Frontal cortex (tissue), 3 donors: ENCODE measurements at regions not wholly inside any gene's neighbourhood (a gene's known extent, or its start where the extent isn't known, plus 50 kb on each side); places are given as distances from the start of the nearest gene placed in this dataset.
"Not testable (repeated sequence)": the region's sequence is repeated elsewhere in the genome, so short reads cannot be mapped to it uniquely, and the experiment has no call there.

Source experiments
- DNase-seq, 2 donors: peaks; one replicate each; pipeline ENCODE4 v3.0.0; 2012; ENCODE audit warnings: low spot score in 2 of 2
- FAIRE-seq: peaks from 2 replicates; lab custom pipeline; 2012; peaks lifted over from hg19 to GRCh38; lab: Jason Lieb, UNC
- donor health status: control.
- donor health status: control.
- donor health status: control.

DNA sequence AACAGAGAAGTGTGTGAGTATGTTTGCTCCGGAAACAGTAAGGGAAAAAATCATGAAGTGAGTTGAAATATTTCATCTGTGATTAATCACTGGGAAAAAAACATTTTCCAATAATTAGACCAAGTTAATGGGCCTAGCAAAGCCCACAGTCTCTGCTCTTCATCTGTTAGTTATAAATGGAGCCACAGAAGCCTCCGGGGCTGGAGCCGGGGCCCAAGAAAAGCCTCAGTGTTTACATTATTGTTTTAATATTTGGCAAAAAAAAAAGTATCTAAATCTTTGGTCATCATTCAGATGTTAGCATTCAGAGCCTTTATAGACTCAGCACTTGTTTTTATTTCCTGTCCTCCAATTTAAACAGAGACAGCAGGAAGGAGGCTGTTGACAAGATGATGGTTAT lies 115.0 kb downstream of the UBE2U start:
- DNase-seq: no peak
- FAIRE-seq: no peak

DNA sequence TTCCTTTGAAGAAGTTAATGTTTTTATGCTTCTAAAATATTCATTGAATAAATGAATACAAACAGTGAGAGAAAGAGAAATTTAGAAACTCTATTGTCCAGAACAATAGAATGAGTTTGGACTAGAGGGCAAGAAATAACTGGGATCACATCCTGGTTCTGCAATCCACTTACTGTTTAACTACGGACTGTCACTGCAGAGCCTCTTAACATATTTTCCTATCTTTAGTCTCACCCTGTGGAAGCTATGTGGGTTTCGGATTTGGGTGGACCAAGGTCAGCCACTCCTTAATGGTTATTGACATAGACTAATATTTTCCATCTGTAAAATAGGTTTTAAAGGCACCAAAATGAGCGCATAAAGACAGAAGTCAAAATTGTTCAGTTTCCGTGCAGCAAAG lies 116.6 kb downstream of the UBE2U start:
- DNase-seq (no peak), FAIRE-seq (no peak)

DNA sequence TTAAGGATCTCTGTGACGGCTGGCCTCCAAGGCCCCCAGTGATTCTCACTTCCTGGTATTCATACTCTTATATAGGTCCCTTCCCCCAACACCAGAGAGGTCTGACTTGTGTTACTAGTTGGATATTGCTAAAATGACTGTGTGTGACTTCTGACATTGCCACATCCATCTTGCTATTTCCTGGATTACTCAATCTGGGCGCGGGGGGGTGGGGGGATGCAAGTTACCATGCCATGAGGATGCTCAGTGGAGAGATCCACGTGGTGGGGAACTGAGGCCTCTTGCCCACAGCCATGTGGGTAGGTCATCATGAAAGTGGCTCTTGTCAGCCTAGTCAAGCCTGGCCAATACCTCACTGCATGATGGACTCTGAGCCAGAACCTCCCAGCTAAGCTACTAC lies 117.0 kb downstream of the UBE2U start:
- FAIRE-seq (no peak), DNase-seq (no peak)

DNA sequence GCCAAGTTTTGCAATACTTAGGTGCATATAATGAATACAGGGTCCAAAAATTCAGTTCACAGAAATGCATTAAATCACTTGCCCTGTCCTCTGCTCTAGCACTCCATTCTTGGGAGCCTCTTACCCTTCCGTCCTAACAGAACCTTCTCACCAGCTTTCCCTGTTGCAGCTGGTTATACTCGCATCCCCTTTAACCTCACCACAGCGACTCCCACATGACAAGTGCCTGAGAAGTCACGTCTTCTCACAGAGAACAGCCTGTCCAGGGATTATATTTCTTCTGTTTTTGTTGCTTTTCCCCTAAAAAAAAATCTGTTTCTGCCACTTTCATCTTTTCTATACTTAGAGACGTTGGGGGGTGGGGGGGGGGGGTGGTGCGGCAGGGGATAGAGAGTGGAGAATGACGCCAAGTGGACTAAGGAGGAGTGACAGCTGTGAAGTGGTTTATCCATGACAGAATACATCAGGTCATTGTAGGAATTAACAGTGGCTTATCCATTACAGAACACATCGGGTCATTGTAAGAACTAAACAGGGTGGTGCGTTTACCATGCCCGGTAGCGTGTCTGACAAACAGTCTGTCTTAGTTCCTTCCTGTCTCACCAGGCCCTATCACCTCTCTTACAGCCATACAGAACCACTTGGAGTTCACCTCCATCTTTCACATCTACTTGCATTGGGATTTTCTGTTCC lies 117.6 kb downstream of the UBE2U start:
- FAIRE-seq (no peak), DNase-seq (no peak)

DNA sequence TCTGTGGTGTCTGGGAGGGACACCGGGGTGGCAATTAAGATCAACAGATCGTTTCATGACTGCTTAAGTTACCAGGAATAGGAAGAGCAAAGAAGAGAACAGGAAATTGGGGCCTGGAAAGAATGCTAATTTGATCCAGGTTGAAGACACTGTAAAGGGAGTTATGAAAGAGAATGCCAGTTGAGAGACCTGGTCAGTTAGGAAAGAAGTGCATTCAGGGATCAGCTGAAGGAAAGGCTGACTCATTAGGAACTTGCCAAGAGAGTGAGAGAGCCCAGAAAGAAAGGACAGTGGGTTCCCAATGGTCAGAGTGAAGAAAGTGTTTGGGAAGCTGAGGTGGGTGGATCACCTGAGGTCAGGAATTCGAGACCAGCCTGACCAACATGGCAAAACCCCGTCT lies 119.6 kb downstream of the UBE2U start:
- DNase-seq (no peak), FAIRE-seq (no peak)

DNA sequence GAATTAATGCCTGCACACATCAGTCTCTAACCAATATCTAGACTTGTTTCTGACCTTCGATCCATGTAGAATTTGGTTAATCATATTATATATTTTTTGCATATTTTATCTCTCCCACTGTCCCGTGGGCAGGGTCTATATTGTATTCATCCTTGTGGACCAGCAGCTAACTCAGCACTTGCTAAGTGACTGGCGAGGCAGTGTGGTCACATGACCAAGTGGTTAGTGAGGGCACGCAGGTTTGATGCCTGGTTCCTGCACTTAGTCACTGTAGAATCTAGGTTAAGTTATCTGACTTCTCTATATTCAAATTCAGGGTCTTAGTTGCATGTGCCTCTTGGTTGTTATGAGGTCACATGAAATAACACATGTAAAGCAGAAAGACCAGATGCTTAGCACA lies 120.5 kb downstream of the UBE2U start:
- no peak for FAIRE-seq

DNA sequence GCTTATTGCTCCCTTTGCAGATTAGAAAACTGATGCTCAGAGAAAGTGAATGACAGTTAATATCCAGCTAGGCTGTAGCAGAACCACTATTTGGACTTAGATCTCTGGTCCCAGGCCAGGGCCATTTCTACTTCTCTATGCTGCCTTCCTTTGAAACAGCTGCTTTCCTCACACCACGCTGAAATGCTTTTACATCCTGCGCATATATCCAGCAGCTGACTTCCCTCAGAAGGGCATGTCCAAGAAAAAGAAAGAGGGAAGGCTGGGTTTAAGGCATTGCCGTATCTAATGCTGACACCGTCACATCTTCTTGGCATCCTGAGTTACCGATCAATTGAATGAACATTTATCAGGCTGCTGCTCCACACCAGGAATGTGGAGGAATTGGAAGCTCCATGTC lies 122.4 kb downstream of the UBE2U start:
- no peak for FAIRE-seq

More for the DNA sequence above, 120.5 kb downstream of the UBE2U start:
- no peak for DNase-seq

DNA sequence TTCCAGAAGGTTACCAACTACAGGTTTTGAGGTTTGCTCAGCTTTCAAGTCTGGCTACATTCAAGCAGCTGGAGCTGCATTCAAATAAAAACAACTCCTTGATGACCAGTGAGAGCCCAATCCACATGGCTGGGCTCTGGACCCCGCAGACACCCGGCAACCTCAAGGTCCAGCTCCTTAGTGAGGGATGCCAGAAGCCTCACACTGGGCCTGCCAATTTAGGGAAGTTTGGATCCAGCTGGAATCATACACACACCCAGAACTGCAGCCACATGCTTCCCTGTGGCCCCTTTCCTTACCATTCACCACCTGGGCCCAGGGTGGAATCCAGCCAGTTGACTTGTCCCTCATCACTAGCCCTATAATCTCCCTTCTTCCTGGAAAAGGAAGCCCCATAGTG lies 123.7 kb downstream of the UBE2U start:
- DNase-seq (no peak), FAIRE-seq (no peak)

More for the DNA sequence above, 122.4 kb downstream of the UBE2U start:
- no peak for DNase-seq

DNA sequence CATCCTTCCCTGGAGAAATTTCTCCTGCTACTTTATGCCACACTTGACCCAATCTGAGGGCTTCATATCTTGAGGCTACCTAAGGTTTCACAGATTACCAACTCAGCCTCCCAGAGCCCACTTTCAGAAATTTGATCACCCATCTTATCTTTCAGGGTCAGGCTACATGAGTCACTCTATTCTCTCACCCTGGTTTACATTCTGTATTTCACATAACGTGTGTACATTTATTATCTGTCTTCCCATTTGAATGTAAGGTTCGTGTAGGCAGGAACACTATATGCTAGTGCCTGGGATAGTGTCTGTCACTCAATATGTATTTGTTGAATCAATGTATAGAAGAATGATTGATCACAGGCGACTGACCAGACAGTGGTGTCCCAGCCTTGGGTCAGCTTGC lies 124.8 kb downstream of the UBE2U start:
- FAIRE-seq (no peak), DNase-seq (no peak)

DNA sequence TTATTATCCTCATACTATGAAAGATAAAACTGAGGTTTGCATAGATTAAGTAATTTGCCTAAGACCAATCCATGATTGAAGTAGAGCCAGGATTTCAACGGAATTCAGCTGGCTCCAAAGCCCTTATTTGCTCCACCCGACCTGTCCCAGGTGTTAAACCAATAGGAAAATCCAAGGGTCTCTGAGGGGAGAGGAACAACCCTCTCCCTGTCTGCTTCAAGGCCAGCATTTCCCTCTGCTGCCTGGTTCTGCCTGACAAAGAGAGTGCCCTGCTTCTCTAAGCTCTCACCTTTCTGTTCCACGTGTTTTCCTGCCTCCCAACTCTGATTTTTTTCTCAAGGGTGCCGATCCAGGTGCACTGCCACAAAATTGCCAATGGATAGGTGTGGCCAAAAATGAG lies 127.4 kb downstream of the UBE2U start:
- FAIRE-seq (no peak), DNase-seq (no peak)

DNA sequence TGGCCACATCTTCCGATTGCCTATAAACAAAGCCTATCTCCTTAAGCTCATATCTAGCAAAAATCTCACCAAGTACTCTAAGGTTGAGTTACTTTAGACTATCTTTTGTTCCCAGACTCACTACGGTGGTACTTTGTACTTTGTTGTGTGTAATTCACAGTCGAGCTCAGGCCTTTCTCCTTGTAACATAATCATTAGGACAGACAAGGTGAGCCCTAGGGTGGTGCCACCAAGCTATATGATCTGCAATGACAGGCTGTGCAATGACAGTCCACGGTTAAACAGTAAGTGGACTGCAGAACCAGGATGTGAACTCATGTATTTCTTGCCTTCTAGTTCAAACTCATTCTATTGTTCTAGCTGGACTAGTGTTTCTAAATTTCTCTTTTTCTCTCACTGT lies 132.2 kb downstream of the UBE2U start:
- no peak for DNase-seq
- FAIRE-seq: no peak

DNA sequence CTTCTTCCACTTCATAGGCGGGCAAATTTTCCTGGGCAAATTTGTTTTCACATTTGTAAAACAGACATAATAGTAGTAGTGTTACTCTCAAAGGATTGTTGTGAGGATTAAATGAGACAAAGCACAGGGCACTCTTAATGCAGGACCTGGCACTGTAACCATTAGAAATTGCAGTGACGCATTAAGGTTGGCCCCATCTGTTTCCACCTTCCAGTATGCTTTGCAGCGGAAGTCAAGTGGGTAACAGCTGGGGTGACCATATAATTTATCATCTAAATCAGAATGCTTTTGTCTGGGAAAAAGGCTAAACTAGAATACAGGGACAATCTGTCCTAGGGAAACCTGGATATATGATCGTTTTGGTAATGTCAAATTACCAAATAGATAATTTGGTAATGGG lies 132.5 kb upstream of the CACHD1 start:
- FAIRE-seq (no peak), DNase-seq (no peak)

DNA sequence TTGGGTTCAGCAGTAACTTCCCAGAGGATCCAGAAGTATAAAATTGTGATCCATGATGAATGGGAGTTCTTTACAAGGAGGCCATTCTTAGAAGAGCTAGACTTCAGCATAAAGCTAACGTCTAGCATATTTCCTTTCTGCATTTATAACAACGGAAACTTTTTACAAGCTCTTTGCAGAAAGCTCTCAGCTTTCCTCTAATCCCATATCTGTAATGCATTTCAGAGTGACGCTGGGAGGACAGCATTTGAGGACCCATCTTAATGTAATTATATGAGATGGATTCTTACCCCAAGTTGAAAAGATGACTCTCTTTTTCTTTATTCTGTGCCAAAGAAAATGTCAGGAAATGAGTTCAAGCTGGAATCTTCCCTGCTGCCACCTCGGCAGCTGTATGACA lies 132.0 kb upstream of the CACHD1 start:
- DNase-seq (no peak), FAIRE-seq (no peak)

DNA sequence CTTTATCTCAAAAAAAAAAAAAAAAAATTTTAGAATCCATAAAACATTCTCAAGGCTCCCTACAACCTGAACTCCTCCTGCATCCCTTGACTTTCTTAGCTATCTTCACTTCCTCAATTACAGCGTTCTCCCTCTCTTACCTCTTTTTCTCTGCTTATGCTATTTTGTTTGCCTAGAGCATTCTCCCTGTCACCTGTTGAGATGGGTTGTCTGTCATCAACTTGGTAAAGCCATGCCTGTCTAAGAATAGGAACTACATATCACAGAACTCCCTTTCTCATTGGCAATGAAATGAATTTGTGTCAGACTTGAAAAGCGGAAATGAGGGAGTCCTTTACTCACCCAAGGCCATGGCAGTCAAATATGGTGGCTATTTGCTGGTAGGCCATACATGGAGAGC lies 129.6 kb upstream of the CACHD1 start:
- FAIRE-seq (no peak), DNase-seq (no peak)

DNA sequence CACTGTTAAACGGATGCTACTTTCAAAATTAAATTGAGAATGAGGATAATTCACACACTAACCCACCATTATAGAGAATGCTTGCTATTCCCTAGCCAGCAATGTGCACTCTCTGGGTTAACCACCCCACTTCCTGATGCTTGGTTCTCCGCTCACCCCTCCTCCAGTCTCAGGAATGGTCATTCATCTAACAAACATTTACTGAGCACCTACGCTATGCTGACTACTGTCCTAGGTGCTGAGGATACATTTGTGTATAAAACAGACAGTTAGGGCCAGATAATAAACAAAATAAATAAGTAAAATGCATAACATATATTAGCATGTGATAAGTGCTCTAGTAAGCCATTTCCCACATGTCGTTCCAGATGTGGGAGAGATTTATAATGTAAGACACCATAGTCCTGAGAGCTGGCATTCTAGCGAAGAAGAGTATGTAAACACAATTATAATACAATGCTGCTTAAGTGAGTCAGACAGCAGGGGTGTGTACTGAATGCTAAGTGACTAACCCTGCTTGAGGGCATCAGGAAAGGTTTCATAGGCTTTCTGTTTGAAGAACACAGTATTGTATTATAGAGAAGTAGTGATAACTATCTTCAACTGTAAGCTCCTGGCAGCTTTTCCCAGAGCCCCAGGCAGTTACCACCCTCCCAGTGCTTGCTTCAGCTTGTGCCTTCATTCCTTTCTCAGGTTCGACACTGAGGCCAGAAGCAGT lies 126.7 kb upstream of the CACHD1 start:
- DNase-seq: no peak
- FAIRE-seq: no peak

DNA sequence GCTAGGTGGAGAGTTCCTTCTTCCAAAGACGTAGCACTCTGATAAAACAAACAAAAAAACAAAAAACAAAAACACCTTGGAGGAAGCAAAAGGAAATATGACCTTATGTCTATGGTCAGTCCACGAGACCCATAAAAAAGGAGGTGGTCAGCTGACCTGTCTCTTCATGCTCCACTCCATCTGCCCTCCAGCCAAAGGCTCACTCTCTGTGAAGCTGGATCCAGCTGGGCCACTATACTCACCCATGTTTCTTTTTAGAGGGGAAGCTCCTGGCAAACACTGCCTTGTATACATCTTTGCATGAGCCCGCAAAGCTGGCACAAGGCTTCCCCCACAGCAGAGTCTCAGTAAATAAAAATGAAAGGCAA lies 126.1 kb upstream of the CACHD1 start:
- FAIRE-seq (no peak), DNase-seq (no peak)

DNA sequence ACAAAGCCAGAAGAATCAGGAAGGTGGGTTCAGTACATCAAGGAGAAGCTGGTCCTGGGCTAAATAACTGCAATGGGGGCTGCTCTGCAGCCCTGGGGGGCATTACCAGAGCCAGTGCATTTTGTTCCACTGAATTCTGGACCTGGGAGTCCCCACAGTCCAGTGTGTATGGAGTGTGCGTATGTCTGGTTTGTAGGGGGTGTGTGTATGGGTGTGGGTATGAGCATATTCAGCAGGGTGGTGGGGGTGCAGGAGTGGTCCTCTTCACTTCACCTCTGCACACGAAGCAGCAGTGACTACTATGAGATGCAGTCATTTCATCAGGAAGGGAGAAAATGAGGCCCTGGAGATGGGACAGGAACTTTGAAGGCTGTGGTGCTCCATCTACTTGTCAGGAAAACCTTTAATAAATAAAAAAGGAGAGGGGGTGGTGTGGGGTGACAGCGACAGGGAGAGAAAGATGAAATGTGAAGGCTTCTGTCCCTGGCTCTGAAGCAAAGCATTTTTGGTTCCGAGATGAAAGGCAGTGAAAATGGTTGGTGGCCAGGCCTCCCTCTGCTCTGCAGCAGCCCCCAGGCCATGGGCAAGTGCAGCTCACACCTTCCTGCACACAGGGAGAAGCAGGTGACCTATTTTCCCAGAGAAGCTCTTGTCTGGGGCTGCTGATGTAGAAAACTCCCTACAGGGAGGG lies 121.5 kb upstream of the CACHD1 start:
- DNase-seq (no peak), FAIRE-seq (no peak)

DNA sequence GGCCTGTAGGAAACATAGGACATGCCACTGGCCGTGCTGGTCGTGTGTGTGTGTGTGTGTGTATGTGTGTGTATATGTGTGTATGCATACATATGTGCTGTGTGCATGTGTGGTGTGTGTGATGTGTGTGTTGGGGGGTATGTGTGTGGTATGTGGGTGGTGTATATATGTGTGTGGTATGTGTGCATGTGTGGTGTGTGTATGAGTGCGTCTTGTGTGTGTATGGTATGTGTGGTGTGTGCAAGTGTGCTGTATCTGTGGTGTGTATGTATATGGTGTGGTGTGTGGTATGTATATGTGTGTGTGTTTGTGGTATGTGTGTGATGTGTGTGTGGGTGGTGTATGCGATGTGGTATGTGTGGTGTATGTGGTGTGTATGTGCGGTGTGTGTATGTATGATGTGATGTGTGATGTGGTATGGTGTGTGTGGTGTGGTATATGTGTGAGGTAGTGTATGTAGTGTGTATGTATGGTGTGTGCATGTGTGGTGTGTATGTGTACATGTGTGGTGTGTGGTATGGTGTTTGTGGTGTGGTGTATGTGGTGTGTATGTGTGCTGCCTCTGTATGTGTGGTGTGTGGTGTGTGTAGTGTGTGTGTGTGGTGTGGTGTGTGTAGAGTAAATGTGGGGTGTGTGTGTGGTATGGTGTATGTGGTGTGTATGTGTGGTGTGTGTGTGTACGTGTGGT lies 120.8 kb upstream of the CACHD1 start:
- DNase-seq: no peak
- FAIRE-seq: no peak

DNA sequence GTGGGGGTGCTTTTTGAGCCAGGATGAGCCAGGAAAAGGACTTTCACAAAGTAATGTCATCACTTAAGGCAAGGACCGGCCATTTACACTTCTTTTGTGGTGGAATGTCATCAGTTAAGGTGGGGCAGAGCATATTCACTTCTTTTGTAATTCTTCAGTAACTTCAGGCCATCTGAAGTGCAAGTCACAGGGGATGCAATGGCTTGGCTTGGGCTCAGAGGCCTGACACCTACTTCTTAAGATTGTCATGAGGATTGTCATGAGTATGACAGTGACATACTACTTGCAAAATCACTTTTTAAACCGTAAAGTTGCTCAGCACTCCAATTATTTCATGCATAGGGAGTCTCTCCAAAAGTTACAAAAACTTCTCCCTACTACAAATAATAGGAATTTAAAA lies 114.4 kb upstream of the CACHD1 start:
- DNase-seq, FAIRE-seq: not testable (repeated sequence)

DNA sequence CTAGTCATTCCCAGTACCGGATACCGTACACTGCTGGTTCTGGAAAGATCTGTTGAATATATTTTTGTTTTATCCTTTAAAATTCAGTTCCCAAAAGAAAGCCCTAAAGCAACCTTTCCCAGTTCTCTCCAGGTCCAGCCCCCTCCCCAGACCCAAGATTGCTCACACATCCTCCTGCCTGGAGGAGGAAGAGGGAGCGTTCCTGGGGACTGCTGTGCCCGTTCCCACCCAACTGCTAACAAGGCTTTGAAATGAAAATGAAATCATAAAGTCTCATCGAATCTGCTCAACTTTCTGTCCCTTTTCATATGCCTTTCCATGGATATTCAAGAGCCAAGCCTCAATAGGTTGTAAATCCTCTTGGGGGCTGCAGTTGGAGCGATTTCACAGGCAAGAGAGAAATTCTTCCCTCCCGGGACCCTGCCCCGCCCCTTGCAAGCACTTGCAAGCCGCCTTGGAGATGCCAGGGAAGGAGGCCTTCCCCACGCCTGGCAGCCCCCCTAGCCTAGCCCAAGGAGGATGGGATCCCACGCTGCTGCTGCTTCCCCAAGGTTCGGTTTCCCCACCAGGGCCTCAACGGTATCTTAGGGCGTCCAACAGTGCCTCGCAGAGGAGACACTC lies 113.2 kb upstream of the CACHD1 start:
- no peak for DNase-seq
- FAIRE-seq: no peak
